HTR-8/SVneo (cell line): ENCODE measurements at regions not wholly inside any gene's neighbourhood (a gene's known extent, or its start where the extent isn't known, plus 50 kb on each side); places are given as distances from the start of the nearest gene placed in this dataset.
"Not testable (repeated sequence)": the region's sequence is repeated elsewhere in the genome, so short reads cannot be mapped to it uniquely, and the experiment has no call there.

Source experiments
- DNase-seq: peaks from one replicate; pipeline ENCODE4 v3.0.0; 2011; ENCODE audit warnings: low spot score, mixed read lengths; ENCODE audit not compliant: insufficient read length
- FAIRE-seq: peaks from 2 replicates; lab custom pipeline; 2011; peaks lifted over from hg19 to GRCh38; lab: Jason Lieb, UNC

GRCh38 chr1:239952348-239953308, 139.1 kb upstream of the FMN2 start:
- DNase-seq (peak; percentile 29), FAIRE-seq (no peak)

GRCh38 chr1:239954836-239955235, 136.8 kb upstream of the FMN2 start:
- no peak for FAIRE-seq

DNA sequence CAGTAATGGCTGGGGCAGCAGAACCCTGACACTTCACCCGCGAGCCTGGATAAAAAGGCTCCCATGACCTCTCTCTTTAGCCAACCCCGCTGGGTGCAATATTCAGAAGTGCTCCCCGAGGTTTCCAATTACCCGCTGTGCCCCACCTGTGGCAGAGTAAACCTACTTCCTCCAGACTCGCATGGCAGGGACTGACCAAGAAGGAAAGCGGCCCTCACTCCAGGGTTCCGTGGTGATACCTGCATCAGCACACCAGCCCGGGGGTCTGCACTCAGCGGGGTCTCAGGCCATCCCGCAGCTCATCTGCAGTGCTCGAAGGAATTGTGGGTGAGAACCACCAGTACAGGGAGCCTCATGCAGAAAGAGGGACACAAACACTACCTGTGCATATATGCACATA, 136.3 kb upstream of the FMN2 start:
- DNase-seq (no peak), FAIRE-seq (no peak)

More at GRCh38 chr1:239954836-239955235, 136.8 kb upstream of the FMN2 start:
- DNase-seq, result no peak

DNA sequence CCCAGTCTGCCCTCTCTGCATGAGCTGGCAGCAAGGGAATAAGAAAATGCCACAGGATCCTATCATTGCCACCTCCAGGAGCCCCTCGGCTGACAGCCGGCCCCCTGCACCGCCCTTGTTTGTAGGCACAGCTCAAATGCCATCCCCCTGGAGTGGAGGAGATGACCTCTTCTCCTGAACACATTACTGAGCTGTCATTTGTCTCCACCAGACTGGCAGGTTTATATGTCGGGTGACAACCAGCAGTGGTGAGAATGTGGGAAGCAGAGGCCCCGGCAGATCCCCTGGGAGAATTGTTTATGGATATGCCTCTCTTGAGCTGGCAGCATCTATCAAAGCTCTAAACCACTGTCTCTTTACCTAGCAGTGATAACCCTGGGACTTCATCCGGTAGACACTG, 135.4 kb upstream of the FMN2 start:
- DNase-seq (no peak), FAIRE-seq (no peak)

- DNase-seq, result no peak
- peak; percentile 13 for FAIRE-seq
Measured at GRCh38 chr1:239958063-239958462, 133.6 kb upstream of the FMN2 start.

DNA sequence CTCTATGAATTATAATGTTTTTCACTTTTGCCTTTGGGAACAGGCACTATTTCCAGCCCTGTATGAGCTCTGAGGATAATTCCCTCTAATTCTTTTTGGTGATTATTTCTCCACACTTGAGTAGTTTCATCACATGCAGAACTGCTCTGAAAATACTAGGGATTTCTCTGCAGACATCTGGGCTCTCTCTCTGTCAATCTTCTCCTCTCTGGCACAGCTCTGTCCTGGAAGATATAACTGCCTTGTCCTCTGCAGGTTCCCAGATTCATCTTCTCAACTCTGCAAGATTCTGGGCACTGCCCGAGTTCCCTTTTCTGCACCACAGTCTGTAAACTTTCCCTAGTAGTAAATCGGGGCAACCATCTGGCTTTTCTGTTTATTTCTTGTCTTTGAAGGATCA, 131.3 kb upstream of the FMN2 start:
- no peak for FAIRE-seq
- DNase-seq, result no peak

GRCh38 chr1:239963856-239964255, 127.8 kb upstream of the FMN2 start:
- DNase-seq, result no peak
- no peak for FAIRE-seq

DNA sequence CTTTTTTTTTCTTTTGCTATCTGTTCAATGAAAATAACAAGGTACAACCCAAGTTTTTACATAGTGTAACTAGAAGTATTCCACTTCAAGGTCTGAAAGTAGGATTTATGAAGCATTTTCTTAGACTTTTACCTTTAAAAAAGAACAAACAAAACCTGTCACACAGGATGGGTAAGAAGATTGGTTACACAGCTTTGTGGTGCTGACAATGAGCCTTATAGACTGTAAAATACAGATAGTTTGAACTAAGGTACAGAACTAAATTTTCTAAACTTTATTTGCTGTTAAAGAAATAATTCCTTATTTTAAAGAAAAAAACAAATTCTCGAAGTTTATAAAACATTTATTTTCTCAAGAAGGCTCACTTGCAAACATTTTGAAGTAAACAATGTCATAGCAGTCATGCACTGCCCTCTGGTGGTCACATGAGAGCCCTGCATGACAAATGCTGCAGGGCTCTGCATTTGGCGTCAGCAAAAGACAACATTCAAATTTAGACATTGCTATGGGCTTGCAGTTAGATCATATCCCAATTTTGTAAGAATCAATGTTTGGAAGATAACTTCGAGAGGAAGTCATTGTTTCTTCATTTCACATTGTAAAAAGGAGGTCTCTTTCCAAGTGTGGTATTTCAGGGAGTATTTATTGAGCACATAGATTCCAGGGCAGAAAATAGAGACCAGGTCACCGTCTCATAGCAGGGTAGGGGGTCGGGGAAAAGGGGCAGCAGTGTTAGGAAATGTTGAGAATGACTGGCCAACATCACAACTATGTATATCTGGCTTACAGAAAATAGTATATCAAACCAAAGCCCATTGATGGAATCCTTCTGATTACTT, 115.3 kb upstream of the FMN2 start:
- FAIRE-seq (no peak), DNase-seq (peak; percentile 52)

DNA sequence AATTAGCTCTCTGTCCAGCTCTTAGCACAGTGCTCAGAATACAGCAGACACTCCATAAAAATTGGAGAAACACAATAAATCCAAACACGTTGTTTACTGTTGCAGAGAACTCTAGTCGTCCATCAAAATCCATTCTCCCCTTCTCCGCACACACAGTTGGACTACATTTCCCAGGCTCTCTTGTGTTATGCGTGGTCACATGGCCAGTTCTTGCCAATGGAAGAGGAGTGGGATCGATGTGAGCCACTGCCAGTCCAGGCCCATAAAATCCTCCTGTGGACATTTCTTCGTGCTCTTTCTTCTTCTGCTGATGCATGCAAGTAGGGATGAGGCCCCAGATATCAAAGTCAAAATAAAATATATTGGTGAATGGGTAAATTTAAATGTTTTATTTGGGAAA, 114.3 kb upstream of the FMN2 start:
- FAIRE-seq (no peak), DNase-seq (no peak)

- no peak for FAIRE-seq
Measured at GRCh38 chr1:239979456-239979855, 112.2 kb upstream of the FMN2 start.

GRCh38 chr1:239982762-239983161, 108.9 kb upstream of the FMN2 start:
- DNase-seq (no peak), FAIRE-seq (no peak)

More at GRCh38 chr1:239979456-239979855, 112.2 kb upstream of the FMN2 start:
- no peak for DNase-seq

DNA sequence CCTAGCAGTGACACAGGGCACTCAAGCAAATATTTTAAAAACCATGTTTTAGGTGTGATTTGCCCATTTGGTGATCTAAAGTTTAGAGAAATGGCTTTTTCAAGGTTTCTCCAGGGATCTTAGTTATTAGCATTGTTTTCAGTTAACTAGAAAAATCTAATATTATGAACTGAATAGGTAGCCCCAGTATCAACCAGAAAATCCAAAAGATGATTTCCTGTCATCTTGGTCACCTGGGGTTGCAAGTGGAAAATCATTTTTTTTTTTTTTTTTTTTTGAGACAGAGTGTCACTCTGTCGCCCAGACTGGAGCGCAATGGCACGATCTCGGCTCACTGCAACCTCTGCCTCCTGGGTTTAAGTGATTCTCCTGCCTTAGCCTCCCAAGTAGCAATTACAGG, 106.6 kb upstream of the FMN2 start:
- DNase-seq, result no peak
- no peak for FAIRE-seq

DNA sequence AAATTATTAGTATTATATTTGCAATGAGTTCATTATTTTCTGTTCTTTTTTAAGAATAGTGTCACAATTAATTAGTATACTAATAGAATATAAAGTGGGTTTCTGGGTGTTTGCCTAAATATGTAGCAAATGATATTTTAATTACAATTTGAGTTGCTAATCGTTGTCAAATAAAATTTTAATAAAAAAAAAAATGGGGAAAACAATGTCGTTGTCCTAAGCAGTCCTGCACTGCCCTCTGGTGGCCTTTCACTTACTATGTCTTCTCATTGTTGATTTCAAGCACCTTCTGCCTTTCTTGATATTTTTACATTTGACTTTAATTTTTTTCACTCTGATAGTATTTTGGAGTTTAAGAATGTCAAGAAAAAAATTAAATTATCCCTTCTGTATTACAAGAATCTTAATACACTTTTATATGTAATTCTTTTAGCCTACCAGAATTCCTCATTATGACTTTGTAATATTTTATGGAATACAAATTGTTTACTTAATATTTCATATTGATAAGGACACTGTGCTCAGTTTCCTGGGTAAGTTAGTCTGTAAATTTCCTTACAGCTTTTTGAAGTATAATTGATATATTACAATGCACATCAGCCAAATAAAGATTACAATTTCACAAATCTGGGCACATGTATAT, 104.5 kb upstream of the FMN2 start:
- DNase-seq (no peak), FAIRE-seq (no peak)

- no peak for DNase-seq
- FAIRE-seq, result no peak
Measured at GRCh38 chr1:239989990-239990389, 101.7 kb upstream of the FMN2 start.

- not testable (repeated sequence) for FAIRE-seq, DNase-seq
Measured at GRCh38 chr1:239992566-239992965, 99.1 kb upstream of the FMN2 start.

DNA sequence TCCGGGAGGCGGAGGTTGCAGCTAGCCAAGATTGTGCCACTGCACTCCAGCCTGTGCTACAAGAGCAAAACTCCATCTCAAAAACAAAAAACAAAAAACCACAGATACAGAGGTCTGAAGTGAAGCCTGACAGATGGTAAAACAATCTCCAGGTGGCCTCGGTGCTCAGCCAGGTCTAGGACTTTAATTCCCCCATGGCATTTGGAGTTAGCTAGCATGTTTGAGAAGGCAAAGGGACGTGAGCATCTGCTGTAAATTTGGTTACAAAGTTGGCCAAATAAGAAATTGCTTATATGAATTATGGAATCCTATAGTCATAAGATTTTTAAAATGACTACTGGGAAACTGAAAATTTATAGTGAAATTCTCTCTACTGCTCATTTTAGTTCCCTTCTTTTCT, 98.3 kb upstream of the FMN2 start:
- FAIRE-seq, result no peak

GRCh38 chr1:239995281-239995680, 96.4 kb upstream of the FMN2 start:
- DNase-seq (no peak), FAIRE-seq (no peak)

More for the DNA sequence above, 98.3 kb upstream of the FMN2 start:
- DNase-seq, result no peak

DNA sequence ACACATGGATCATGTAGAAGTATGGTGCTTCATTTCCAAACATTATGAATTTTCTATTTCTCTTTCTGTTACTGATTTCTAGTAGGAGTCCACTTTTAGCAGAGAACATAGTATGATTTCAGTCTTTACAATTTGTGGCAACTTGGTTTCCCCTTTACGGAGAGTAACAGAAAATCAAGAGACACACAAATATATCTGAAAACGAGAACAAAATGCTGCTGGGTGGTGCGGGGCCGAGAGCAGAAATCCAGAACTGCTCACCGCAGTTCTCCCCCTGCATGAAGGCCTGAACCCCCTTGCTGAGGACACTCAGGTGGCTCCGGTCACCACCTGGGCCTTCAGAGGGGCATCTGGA, 94.5 kb upstream of the FMN2 start:
- DNase-seq (no peak), FAIRE-seq (no peak)

DNA sequence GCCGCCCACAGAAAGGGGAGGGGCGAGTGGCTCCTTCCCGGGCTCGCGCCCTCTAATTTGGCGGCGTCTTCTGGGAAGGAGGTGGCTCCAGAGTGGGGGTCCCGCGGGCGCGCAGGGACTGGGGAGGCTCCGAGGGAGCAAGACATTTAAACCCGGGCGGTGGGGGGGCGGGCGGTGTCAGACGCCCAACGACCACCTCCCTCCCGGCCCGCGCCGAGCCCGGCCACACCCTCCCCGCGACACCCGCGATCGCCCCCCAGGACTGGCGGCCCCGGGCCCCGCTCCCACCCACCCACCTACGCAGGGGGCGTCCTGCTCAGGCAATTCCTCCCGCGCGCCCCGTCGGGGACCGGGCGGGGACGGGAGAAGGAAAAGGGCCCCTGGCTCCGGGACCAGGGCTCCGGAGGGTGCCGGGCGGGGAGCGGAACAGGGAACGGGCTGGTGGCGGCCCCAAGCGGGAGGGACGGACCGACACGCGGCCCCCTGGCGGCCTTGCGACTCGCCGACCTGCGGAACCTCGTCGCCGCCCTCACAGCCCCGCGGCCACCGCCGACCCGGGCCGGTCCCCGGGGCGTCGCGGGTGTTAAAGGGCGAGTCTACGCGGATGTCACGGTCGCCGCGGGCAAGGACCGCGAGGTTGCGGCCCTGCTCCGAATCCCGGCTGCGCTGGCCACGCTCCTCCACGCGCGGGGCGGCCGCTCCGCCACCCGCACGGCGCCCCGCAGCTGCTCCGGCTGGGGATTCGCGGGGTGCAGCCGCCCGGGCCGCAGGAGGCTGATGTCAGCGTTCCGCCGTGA, 94.0 kb upstream of the FMN2 start:
- FAIRE-seq (peak; percentile 79), DNase-seq (peak; percentile 39)

GRCh38 chr1:239998312-239998649, 93.4 kb upstream of the FMN2 start:
- no peak for DNase-seq
- no peak for FAIRE-seq
